Vagina (tissue), 2 donors: ENCODE measurements at regions not wholly inside any gene's neighbourhood (a gene's known extent, or its start where the extent isn't known, plus 50 kb on each side); places are given as distances from the start of the nearest gene placed in this dataset.

Source experiments
- POLR2A ChIP-seq, 2 donors: fragments of 450-650 bp; IDR thresholded peaks; one replicate each; pipeline ENCODE4 v1.6.1; 2017; ENCODE audit warnings: antibody characterized with exemption in 2 of 2, mild to moderate bottlenecking in 2 of 2, moderate library complexity in 2 of 2
- POLR2AphosphoS5 ChIP-seq, 2 donors: sonication (generic); formaldehyde crosslinking; IDR thresholded peaks; one replicate each; pipeline ENCODE4 v1.9.0; 2017; ENCODE audit warnings: antibody characterized with exemption in 2 of 2, mild to moderate bottlenecking in 2 of 2, low read depth in 1 of 2; ENCODE audit not compliant: insufficient read depth in 1 of 2

DNA sequence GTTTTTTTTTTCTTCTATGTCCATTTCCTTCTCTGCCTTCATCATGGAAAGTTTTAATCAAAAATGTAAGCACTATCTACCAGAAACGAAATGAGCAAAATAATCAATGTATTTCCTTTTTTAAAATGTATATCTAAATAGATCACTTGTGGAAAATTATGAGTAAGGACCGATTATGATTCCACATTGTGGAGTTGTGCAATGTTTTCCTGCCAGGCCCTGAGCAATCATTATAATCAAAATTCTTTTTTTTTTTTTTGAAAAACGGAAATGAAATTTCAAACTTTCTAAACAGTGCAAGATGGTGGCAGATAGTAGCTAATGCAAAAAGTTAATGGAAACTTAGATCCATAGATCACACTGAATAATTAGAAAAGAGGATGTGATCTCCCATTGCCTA, 1074.6 kb upstream of the TMEM132C start:
- TF ChIP-seq POLR2A (IDR thresholded peaks at IDR 0.05) (no peak), POLR2AphosphoS5 (IDR thresholded peaks at IDR 0.05; ENCODE audit: insufficient read depth in 1 of 2, low read depth in 1 of 2) (no peak)
